Kidney epithelial cell (primary cell): ENCODE measurements at regions not wholly inside any gene's neighbourhood (a gene's known extent, or its start where the extent isn't known, plus 50 kb on each side); places are given as distances from the start of the nearest gene placed in this dataset.

Source experiments
- DNase-seq: peaks from one replicate; pipeline ENCODE4 v3.0.0-alpha.2; 2010; ENCODE audit warnings: low read depth
- H3K27me3 ChIP-seq: 2 replicates; pipeline ENCODE4 v1.6.0; 2011; ENCODE audit warnings: low read length; ENCODE audit not compliant: control insufficient read depth, insufficient read depth
- H3K36me3 ChIP-seq: 2 replicates; pipeline ENCODE4 v1.5.1; 2011; ENCODE audit warnings: low read length; ENCODE audit not compliant: control insufficient read depth, insufficient read depth
- H3K4me3 ChIP-seq: 2 replicates; pipeline ENCODE4 v1.5.1; 2011; ENCODE audit warnings: low read depth, mild to moderate bottlenecking, control low read depth, low read length
- CTCF ChIP-seq: IDR thresholded peaks from 2 replicates; pipeline ENCODE4 v1.5.1; 2011; ENCODE audit warnings: mild to moderate bottlenecking, moderate library complexity, low read length, control low read depth, inconsistent platforms; ENCODE audit not compliant: insufficient read depth, poor library complexity, severe bottlenecking

GRCh38 chr13:22562116-22562515 lies 618.7 kb upstream of the SGCG start:
- H3K4me3 ChIP-seq = no peak overlapping the region
- no peaks in the 10 kb centered on the region for H3K27me3 ChIP-seq
- H3K36me3 ChIP-seq = no peaks in the 10 kb centered on the region
- no peak for DNase-seq
- TF ChIP-seq CTCF = no peak

GRCh38 chr13:22563272-22563671 lies 617.5 kb upstream of the SGCG start:
- TF ChIP-seq CTCF = no peak
- H3K4me3 ChIP-seq = no peak overlapping the region
- no peaks in the 10 kb centered on the region for H3K27me3 ChIP-seq
- no peak for DNase-seq
- no peaks in the 10 kb centered on the region for H3K36me3 ChIP-seq

- TF ChIP-seq CTCF = no peak
- Histone ChIP-seq H3K4me3 (no peak overlapping the region), H3K36me3 (no peaks in the 10 kb centered on the region), H3K27me3 (no peaks in the 10 kb centered on the region)
- DNase-seq = no peak
Observed at GRCh38 chr13:22569811-22570210, 611.0 kb upstream of the SGCG start.

- H3K36me3 ChIP-seq = no peaks in the 10 kb centered on the region
- DNase-seq = no peak
- no peaks in the 10 kb centered on the region for H3K27me3 ChIP-seq
- no peak overlapping the region for H3K4me3 ChIP-seq
- TF ChIP-seq CTCF = no peak
Observed at GRCh38 chr13:22589880-22590279, 590.9 kb upstream of the SGCG start.

- Histone ChIP-seq H3K4me3 (no peak overlapping the region), H3K36me3 (no peaks in the 10 kb centered on the region), H3K27me3 (no peaks in the 10 kb centered on the region)
- DNase-seq = no peak
- no peak for TF ChIP-seq CTCF
Observed at GRCh38 chr13:22592515-22592914, 588.3 kb upstream of the SGCG start.

GRCh38 chr13:22594041-22594440 lies 586.7 kb upstream of the SGCG start:
- Histone ChIP-seq H3K4me3 (no peak overlapping the region), H3K36me3 (no peaks in the 10 kb centered on the region)
- no peak for TF ChIP-seq CTCF

More at GRCh38 chr13:22594041-22594440, 586.7 kb upstream of the SGCG start:
- no peak for DNase-seq
- no peaks in the 10 kb centered on the region for H3K27me3 ChIP-seq
